ENCODE measurements at regions not wholly inside any gene's neighbourhood (a gene's known extent, or its start where the extent isn't known, plus 50 kb on each side); places are given as distances from the start of the nearest gene placed in this dataset.

DNA sequence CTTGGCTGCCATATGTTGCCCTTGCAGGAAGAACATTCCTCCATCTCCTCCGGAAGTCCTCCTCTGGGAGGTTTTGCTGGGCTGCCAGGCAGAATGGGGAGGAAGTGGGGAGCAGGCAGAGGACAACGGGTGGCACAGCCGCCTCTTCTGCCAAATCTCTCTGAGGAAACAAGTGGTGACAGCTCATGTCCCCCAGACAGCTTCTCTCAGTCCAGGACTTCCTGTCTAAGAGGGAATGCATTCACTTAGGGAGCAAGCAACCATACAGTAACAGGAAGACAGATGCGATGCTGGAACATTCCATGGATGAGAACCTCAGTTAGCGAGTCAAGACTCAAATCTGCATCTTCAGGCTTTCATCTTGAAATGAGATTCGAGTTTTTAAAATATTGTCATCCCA, 701.0 kb downstream of the SEMA5A start:
- POLR2A ChIA-PET: no interaction called here
- H3K4me1 ChIP-seq (ENCODE audit: control insufficient read depth in 1 of 2, insufficient read depth in 2 of 2, low read depth in 1 of 2, low read length in 1 of 2): peaks cover 0 to 11% of the 10 kb centered on the region in 2 experiments; a peak in 2 of 4 replicates
- TF ChIP-seq SIN3A (IDR thresholded peaks at IDR 0.05; ENCODE audit: borderline replicate concordance, low read depth, low read length) (no peak), POLR2AphosphoS5 (IDR thresholded peaks at IDR 0.05; ENCODE audit: low read depth, low read length) (no peak), ZBTB33 (IDR thresholded peaks at IDR 0.05; ENCODE audit: borderline replicate concordance, low read depth) (no peak), SMC3 (IDR thresholded peaks at IDR 0.05; ENCODE audit: low read depth, low read length) (no peak), GABPA (IDR thresholded peaks at IDR 0.05; ENCODE audit: low read depth) (no peak), FOXM1 (IDR thresholded peaks at IDR 0.05; ENCODE audit: low read depth) (no peak), JUND (IDR thresholded peaks at IDR 0.05) (no peak), TAF1 (IDR thresholded peaks at IDR 0.05; ENCODE audit: borderline replicate concordance, low read depth, low read length) (no peak), CHD2 (IDR thresholded peaks at IDR 0.05; ENCODE audit: low read length, partially characterized antibody) (no peak), USF1 (IDR thresholded peaks at IDR 0.05; ENCODE audit: borderline replicate concordance, low read depth) (no peak), RCOR1 (IDR thresholded peaks at IDR 0.05; ENCODE audit: low read length) (no peak)
- TF ChIP-seq, protein P1, sequence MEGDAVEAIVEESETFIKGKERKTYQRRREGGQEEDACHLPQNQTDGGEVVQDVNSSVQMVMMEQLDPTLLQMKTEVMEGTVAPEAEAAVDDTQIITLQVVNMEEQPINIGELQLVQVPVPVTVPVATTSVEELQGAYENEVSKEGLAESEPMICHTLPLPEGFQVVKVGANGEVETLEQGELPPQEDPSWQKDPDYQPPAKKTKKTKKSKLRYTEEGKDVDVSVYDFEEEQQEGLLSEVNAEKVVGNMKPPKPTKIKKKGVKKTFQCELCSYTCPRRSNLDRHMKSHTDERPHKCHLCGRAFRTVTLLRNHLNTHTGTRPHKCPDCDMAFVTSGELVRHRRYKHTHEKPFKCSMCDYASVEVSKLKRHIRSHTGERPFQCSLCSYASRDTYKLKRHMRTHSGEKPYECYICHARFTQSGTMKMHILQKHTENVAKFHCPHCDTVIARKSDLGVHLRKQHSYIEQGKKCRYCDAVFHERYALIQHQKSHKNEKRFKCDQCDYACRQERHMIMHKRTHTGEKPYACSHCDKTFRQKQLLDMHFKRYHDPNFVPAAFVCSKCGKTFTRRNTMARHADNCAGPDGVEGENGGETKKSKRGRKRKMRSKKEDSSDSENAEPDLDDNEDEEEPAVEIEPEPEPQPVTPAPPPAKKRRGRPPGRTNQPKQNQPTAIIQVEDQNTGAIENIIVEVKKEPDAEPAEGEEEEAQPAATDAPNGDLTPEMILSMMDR (IDR thresholded peaks at IDR 0.05): no peak
- H3K79me2 ChIP-seq (ENCODE audit: insufficient read depth): no peaks in the 10 kb centered on the region
- 67% methylated on average over 6 of the region's 6 CpGs for WGBS (ENCODE audit: low lambda C conversion rate)
- H3K27me3 ChIP-seq (ENCODE audit: insufficient read depth): no peaks in the 10 kb centered on the region
- no peak overlapping the region for H3K9ac ChIP-seq
- no peaks in the 10 kb centered on the region for H3K36me3 ChIP-seq (replicated peaks in 1 of 2; ENCODE audit: control insufficient read depth in 1 of 2, insufficient read depth in 2 of 2, low read length in 1 of 2)
- CTCF ChIA-PET: interaction anchor here (0.6 kb wide), 1 partner anchor 11 kb away, joined by 4 read pairs; no protein-coding TSS in a partner anchor
- H3K4me3 ChIP-seq (ENCODE audit: low read depth in 2 of 2, low read length in 1 of 2): no peak overlapping the region
- H4K20me1 ChIP-seq (ENCODE audit: insufficient read depth): no peaks in the 10 kb centered on the region
- peaks cover 25% of the 10 kb centered on the region for H3F3A ChIP-seq (replicated peaks; ENCODE audit: insufficient read depth)
- no peak for DNase-seq
- peak overlapping the region; percentile 44; the same call in 1 of the 2 replicates for H3K4me2 ChIP-seq
- no peaks in the 10 kb centered on the region for H3K9me2 ChIP-seq
- peak overlapping the region; percentile 43; the same call in 1 of the 2 replicates for H2AFZ ChIP-seq (ENCODE audit: low read depth)
- H3K9me3 ChIP-seq: no peaks in the 10 kb centered on the region
- peak overlapping the region in 1 of 2 experiments; percentile 50; a peak in 1 of 4 replicates for H3K27ac ChIP-seq (ENCODE audit: low read depth in 2 of 2, low read length in 1 of 2)

- H3K27me3 ChIP-seq (ENCODE audit: insufficient read depth): no peaks in the 10 kb centered on the region
- no peak overlapping the region for H3K4me3 ChIP-seq (ENCODE audit: low read depth in 2 of 2, low read length in 1 of 2)
- H3K36me3 ChIP-seq (replicated peaks in 1 of 2; ENCODE audit: control insufficient read depth in 1 of 2, insufficient read depth in 2 of 2, low read length in 1 of 2): no peaks in the 10 kb centered on the region
- CTCF ChIA-PET: interaction anchor here (0.6 kb wide), 1 partner anchor 10 kb away, joined by 4 read pairs; no protein-coding TSS in a partner anchor
- peaks cover 25% of the 10 kb centered on the region for H3F3A ChIP-seq (replicated peaks; ENCODE audit: insufficient read depth)
- peak overlapping the region; percentile 44; the same call in 1 of the 2 replicates for H3K4me2 ChIP-seq
- peak overlapping the region in 1 of 2 experiments; percentile 50; a peak in 1 of 4 replicates for H3K27ac ChIP-seq (ENCODE audit: low read depth in 2 of 2, low read length in 1 of 2)
- no peaks in the 10 kb centered on the region for H4K20me1 ChIP-seq (ENCODE audit: insufficient read depth)
- no peaks in the 10 kb centered on the region for H3K9me3 ChIP-seq
- WGBS (ENCODE audit: low lambda C conversion rate): 57% methylated on average over 5 of the region's 5 CpGs
- H3K4me1 ChIP-seq (ENCODE audit: control insufficient read depth in 1 of 2, insufficient read depth in 2 of 2, low read depth in 1 of 2, low read length in 1 of 2): peaks cover 0 to 11% of the 10 kb centered on the region in 2 experiments; a peak in 2 of 4 replicates
- H3K79me2 ChIP-seq (ENCODE audit: insufficient read depth): no peaks in the 10 kb centered on the region
- no peaks in the 10 kb centered on the region for H3K9me2 ChIP-seq
- DNase-seq: no peak
- peak overlapping the region; percentile 43; the same call in 1 of the 2 replicates for H2AFZ ChIP-seq (ENCODE audit: low read depth)
- no peak overlapping the region for H3K9ac ChIP-seq
- POLR2A ChIA-PET: no interaction called here
- TF ChIP-seq USF1 (IDR thresholded peaks at IDR 0.05; ENCODE audit: borderline replicate concordance, low read depth): no peak
- no peak for TF ChIP-seq GABPA (IDR thresholded peaks at IDR 0.05; ENCODE audit: low read depth)
- TF ChIP-seq, protein P2, sequence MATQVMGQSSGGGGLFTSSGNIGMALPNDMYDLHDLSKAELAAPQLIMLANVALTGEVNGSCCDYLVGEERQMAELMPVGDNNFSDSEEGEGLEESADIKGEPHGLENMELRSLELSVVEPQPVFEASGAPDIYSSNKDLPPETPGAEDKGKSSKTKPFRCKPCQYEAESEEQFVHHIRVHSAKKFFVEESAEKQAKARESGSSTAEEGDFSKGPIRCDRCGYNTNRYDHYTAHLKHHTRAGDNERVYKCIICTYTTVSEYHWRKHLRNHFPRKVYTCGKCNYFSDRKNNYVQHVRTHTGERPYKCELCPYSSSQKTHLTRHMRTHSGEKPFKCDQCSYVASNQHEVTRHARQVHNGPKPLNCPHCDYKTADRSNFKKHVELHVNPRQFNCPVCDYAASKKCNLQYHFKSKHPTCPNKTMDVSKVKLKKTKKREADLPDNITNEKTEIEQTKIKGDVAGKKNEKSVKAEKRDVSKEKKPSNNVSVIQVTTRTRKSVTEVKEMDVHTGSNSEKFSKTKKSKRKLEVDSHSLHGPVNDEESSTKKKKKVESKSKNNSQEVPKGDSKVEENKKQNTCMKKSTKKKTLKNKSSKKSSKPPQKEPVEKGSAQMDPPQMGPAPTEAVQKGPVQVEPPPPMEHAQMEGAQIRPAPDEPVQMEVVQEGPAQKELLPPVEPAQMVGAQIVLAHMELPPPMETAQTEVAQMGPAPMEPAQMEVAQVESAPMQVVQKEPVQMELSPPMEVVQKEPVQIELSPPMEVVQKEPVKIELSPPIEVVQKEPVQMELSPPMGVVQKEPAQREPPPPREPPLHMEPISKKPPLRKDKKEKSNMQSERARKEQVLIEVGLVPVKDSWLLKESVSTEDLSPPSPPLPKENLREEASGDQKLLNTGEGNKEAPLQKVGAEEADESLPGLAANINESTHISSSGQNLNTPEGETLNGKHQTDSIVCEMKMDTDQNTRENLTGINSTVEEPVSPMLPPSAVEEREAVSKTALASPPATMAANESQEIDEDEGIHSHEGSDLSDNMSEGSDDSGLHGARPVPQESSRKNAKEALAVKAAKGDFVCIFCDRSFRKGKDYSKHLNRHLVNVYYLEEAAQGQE (IDR thresholded peaks at IDR 0.05; ENCODE audit: low read depth, low read length): no peak
- TF ChIP-seq ZBTB33 (IDR thresholded peaks at IDR 0.05; ENCODE audit: borderline replicate concordance, low read depth): no peak
- no peak for TF ChIP-seq RXRA (IDR thresholded peaks at IDR 0.05; ENCODE audit: borderline replicate concordance, low read depth)
- no peak for TF ChIP-seq FOSL2 (IDR thresholded peaks at IDR 0.05; ENCODE audit: borderline replicate concordance, low read depth)
These were observed 700.6 kb downstream of the SEMA5A start for GRCh38 chr5:8845296-8845695.

Measured in SK-N-SH (cell line).